HEK293T (cell line): ENCODE measurements at regions not wholly inside any gene's neighbourhood (a gene's known extent, or its start where the extent isn't known, plus 50 kb on each side); places are given as distances from the start of the nearest gene placed in this dataset.

Source experiments
- ARNT ChIP-seq: fragments of 450-650 bp; IDR thresholded peaks from 2 replicates; pipeline ENCODE4 v1.6.1; 2017; ENCODE audit warnings: mild to moderate bottlenecking
- CTBP1 ChIP-seq: fragments of 450-650 bp; IDR thresholded peaks from 2 replicates; pipeline ENCODE4 v1.6.1; 2016; ENCODE audit warnings: borderline replicate concordance
- FOXM1 ChIP-seq: fragments of 450-650 bp; IDR thresholded peaks from 2 replicates; pipeline ENCODE4 v1.6.1; 2017; ENCODE audit warnings: mild to moderate bottlenecking, borderline replicate concordance
- SUZ12 ChIP-seq: fragments of 450-650 bp; IDR thresholded peaks from 2 replicates; pipeline ENCODE4 v1.6.1; 2016; ENCODE audit warnings: mild to moderate bottlenecking
- TARDBP ChIP-seq: fragments of 450-650 bp; IDR thresholded peaks from 2 replicates; pipeline ENCODE4 v1.6.1; 2016
- ZNF384 ChIP-seq: fragments of 450-650 bp; IDR thresholded peaks from 2 replicates; pipeline ENCODE4 v1.6.1; 2016

- TF ChIP-seq SUZ12 (no peak), CTBP1 (no peak), ZNF384 (no peak), FOXM1 (no peak), ARNT (no peak), TARDBP (no peak)
Measured at GRCh38 chr3:73867524-73867923, 242.8 kb upstream of the PDZRN3 start.
